H1 (cell line): ENCODE measurements at regions not wholly inside any gene's neighbourhood (a gene's known extent, or its start where the extent isn't known, plus 50 kb on each side); places are given as distances from the start of the nearest gene placed in this dataset.
"Not testable (repeated sequence)": the region's sequence is repeated elsewhere in the genome, so short reads cannot be mapped to it uniquely, and the experiment has no call there.

Source experiments
- CTCF ChIA-PET: fragments of 300-600 bp; sonication (Branson Sonifier 250); formaldehyde crosslinking; loops from one replicate; lab custom pipeline; 2021; ENCODE audit not compliant: partially characterized antibody; lab: Charles Lee
- POLR2A ChIA-PET: fragments of 300-600 bp; sonication (Branson Sonifier 250); formaldehyde crosslinking; loops from one replicate; lab custom pipeline; 2021; ENCODE audit warnings: inconsistent platforms; ENCODE audit not compliant: partially characterized antibody; lab: Charles Lee
- DNase-seq, 2 experiments: peaks; one replicate each; pipeline versions ENCODE4 v3.0.0 to v3.0.0-alpha.2; 2010 to 2022; ENCODE audit warnings: low spot score in 2 of 2, low read depth in 1 of 2, mixed read lengths in 1 of 2
- FAIRE-seq: peaks from 2 replicates; lab custom pipeline; 2011; peaks lifted over from hg19 to GRCh38; lab: Jason Lieb, UNC
- H2AFZ ChIP-seq: 2 replicates; pipeline ENCODE4 v1.8.1; 2012; ENCODE audit warnings: low read length, inconsistent platforms
- H2AK5ac ChIP-seq: 2 replicates; pipeline ENCODE4 v1.6.1; 2013; ENCODE audit warnings: low read depth, low read length
- H2BK120ac ChIP-seq: replicated peaks from 2 replicates; pipeline ENCODE3; 2013; ENCODE audit warnings: low read depth, low read length, inconsistent platforms
- H2BK12ac ChIP-seq: 2 replicates; pipeline ENCODE4 v1.6.1; 2013; ENCODE audit warnings: low read depth, low read length
- H2BK15ac ChIP-seq: 2 replicates; pipeline ENCODE4 v1.6.1; 2013; ENCODE audit warnings: low read length
- H2BK20ac ChIP-seq: 2 replicates; pipeline ENCODE4 v1.6.1; 2013; ENCODE audit warnings: low read length
- H2BK5ac ChIP-seq: 2 replicates; pipeline ENCODE4 v1.6.1; 2013; ENCODE audit warnings: low read depth, low read length
- H3K14ac ChIP-seq: 2 replicates; pipeline ENCODE4 v1.6.1; 2013; ENCODE audit warnings: inconsistent platforms; ENCODE audit not compliant: insufficient read length
- H3K18ac ChIP-seq: 2 replicates; pipeline ENCODE4 v1.6.1; 2013; ENCODE audit warnings: low read length; ENCODE audit errors: extremely low read depth
- H3K23ac ChIP-seq: 2 replicates; pipeline ENCODE4 v1.6.1; 2013; ENCODE audit warnings: inconsistent platforms; ENCODE audit not compliant: insufficient read length
- H3K23me2 ChIP-seq: 2 replicates; pipeline ENCODE4 v1.6.1; 2013; ENCODE audit warnings: low read depth, low read length
- H3K27ac ChIP-seq: 2 replicates; pipeline ENCODE4 v1.6.1; 2011; ENCODE audit warnings: low read depth, low read length, inconsistent platforms
- H3K27me3 ChIP-seq, 4 experiments: replicated peaks in 1 of 4; 1 replicate in 1 of 4; 2 replicates in 3 of 4; pipeline versions ENCODE4 v1.6.1 to v1.8.1; 2011 to 2013; ENCODE audit warnings: low read length in 3 of 4, mild to moderate bottlenecking in 3 of 4, inconsistent platforms in 2 of 4, mixed read lengths in 2 of 4, moderate library complexity in 1 of 4; ENCODE audit not compliant: control insufficient read depth in 3 of 4, insufficient read depth in 3 of 4; ENCODE audit errors: extremely low read depth in 1 of 4
- H3K36me3 ChIP-seq, 4 experiments: 2 replicates each; pipeline versions ENCODE4 v1.6.1 to v1.8.1; 2011 to 2013; ENCODE audit warnings: mild to moderate bottlenecking in 4 of 4, low read length in 3 of 4, moderate library complexity in 2 of 4, control low read depth in 1 of 4, inconsistent platforms in 1 of 4; ENCODE audit not compliant: insufficient read depth in 4 of 4, control insufficient read depth in 2 of 4
- H3K4ac ChIP-seq: replicated peaks from 2 replicates; pipeline ENCODE3; 2013; ENCODE audit warnings: low read length, low read depth, mixed read lengths, inconsistent platforms; ENCODE audit not compliant: insufficient read length
- H3K4me1 ChIP-seq, 4 experiments: replicated peaks in 1 of 4; 1 replicate in 1 of 4; 2 replicates in 3 of 4; pipeline versions ENCODE4 v1.6.1 to v1.8.1; 2011 to 2013; ENCODE audit warnings: low read length in 3 of 4, inconsistent platforms in 2 of 4, mixed read lengths in 1 of 4; ENCODE audit not compliant: insufficient read depth in 4 of 4, control insufficient read depth in 3 of 4
- H3K4me2 ChIP-seq, 2 experiments: 2 replicates each; pipeline versions ENCODE4 v1.6.1 to v1.8.1; 2011 to 2013; ENCODE audit warnings: low read depth in 2 of 2, low read length in 2 of 2, control low read depth in 1 of 2, inconsistent platforms in 1 of 2, mild to moderate bottlenecking in 1 of 2; ENCODE audit not compliant: insufficient read depth in 1 of 2
- H3K4me3 ChIP-seq, 4 experiments: fragments of 200-600, 300-600 bp in 1 of 4; sonication (generic), shearing (Covaris generic), sonication (Bioruptor Twin) in 1 of 4; 2 replicates each; pipeline versions ENCODE4 v1.5.1 to v1.8.1; 2011 to 2016; ENCODE audit warnings: low read length in 4 of 4, low read depth in 3 of 4, control low read depth in 2 of 4, inconsistent platforms in 2 of 4, mild to moderate bottlenecking in 2 of 4, mixed read lengths in 1 of 4, moderate library complexity in 1 of 4; ENCODE audit not compliant: insufficient read depth in 2 of 4; ENCODE audit errors: extremely low read depth in 1 of 4
- H3K56ac ChIP-seq: replicated peaks from 2 replicates; pipeline ENCODE3; 2013; ENCODE audit warnings: low read depth, mild to moderate bottlenecking, mixed read lengths, low read length, inconsistent platforms; ENCODE audit not compliant: insufficient read length
- H3K79me1 ChIP-seq: 2 replicates; pipeline ENCODE4 v1.6.1; 2013; ENCODE audit warnings: low read depth, low read length, control low read depth
- H3K79me2 ChIP-seq, 2 experiments: 2 replicates each; pipeline versions ENCODE4 v1.6.1 to v1.8.1; 2012 to 2013; ENCODE audit warnings: low read length in 2 of 2, mild to moderate bottlenecking in 2 of 2, inconsistent platforms in 1 of 2; ENCODE audit not compliant: insufficient read depth in 2 of 2, control insufficient read depth in 1 of 2
- H3K9ac ChIP-seq, 4 experiments: replicated peaks in 1 of 4; 1 replicate in 1 of 4; 2 replicates in 3 of 4; pipeline versions ENCODE4 v1.6.1 to v1.8.1; 2011 to 2013; ENCODE audit warnings: low read depth in 3 of 4, low read length in 3 of 4, control low read depth in 2 of 4, mild to moderate bottlenecking in 2 of 4, moderate library complexity in 2 of 4, inconsistent platforms in 1 of 4; ENCODE audit errors: extremely low read depth in 1 of 4
- H3K9me3 ChIP-seq, 2 experiments: 2 replicates each; pipeline versions ENCODE4 v1.6.1 to v1.8.1; 2012 to 2013; ENCODE audit warnings: mild to moderate bottlenecking in 2 of 2, moderate library complexity in 2 of 2, control low read depth in 1 of 2, inconsistent platforms in 1 of 2, low read depth in 1 of 2, low read length in 1 of 2, mixed read lengths in 1 of 2; ENCODE audit not compliant: insufficient read depth in 2 of 2
- H4K20me1 ChIP-seq, 2 experiments: replicated peaks in 1 of 2; 2 replicates each; pipeline versions ENCODE3 to v1.8.1; 2011 to 2013; ENCODE audit warnings: inconsistent platforms in 2 of 2, low read length in 2 of 2, mild to moderate bottlenecking in 1 of 2; ENCODE audit not compliant: insufficient read depth in 2 of 2, control insufficient read depth in 1 of 2
- H4K5ac ChIP-seq: 2 replicates; pipeline ENCODE4 v1.6.1; 2013; ENCODE audit warnings: low read length, low read depth, mixed read lengths, inconsistent platforms; ENCODE audit not compliant: insufficient read length
- H4K8ac ChIP-seq: 2 replicates; pipeline ENCODE4 v1.8.0; 2013; ENCODE audit warnings: mild to moderate bottlenecking, moderate library complexity, low read length, inconsistent platforms; ENCODE audit not compliant: insufficient read depth; ENCODE audit errors: extremely low read depth
- H4K91ac ChIP-seq: replicated peaks from 2 replicates; pipeline ENCODE3; 2013; ENCODE audit warnings: low read length, mixed read lengths, inconsistent platforms; ENCODE audit not compliant: insufficient read length
- WGBS, 2 experiments: shearing (Covaris generic) in 1 of 2; methylation state at CpG; one replicate each; pipeline versions ENCODE4 v1.1.6 to v1.1.7; 2013 to 2015; ENCODE audit warnings: low lambda C conversion rate in 2 of 2, mixed read lengths in 2 of 2, inconsistent platforms in 1 of 2, low coverage in 1 of 2, missing lambda C conversion rate in 1 of 2; ENCODE audit not compliant: insufficient replicate concordance in 2 of 2, insufficient coverage in 1 of 2, insufficient read length in 1 of 2; ENCODE audit errors: extremely low coverage in 1 of 2, missing lambda C conversion rate in 1 of 2; 5-methylcytosine and 5-hydroxymethylcytosine counted together

- H3K56ac ChIP-seq, H3K36me3 ChIP-seq, H3K4me1 ChIP-seq, H3K14ac ChIP-seq, H2BK15ac ChIP-seq, H3K4me3 ChIP-seq, H3K4ac ChIP-seq, DNase-seq, H2BK20ac ChIP-seq, H3K27ac ChIP-seq, H3K79me2 ChIP-seq, H3K9ac ChIP-seq, CTCF ChIA-PET, H4K91ac ChIP-seq, H2AK5ac ChIP-seq, H2BK12ac ChIP-seq, H3K79me1 ChIP-seq, H4K5ac ChIP-seq, H4K20me1 ChIP-seq, H3K4me2 ChIP-seq, H2BK120ac ChIP-seq, H2AFZ ChIP-seq, H3K23me2 ChIP-seq, FAIRE-seq, H4K8ac ChIP-seq, H3K9me3 ChIP-seq, POLR2A ChIA-PET, H3K27me3 ChIP-seq, H3K18ac ChIP-seq, H3K23ac ChIP-seq, H2BK5ac ChIP-seq: not testable (repeated sequence)
- 79% methylated on average over 4 of the region's 4 CpGs; no CpG with 5 or more reads in 1 of the 2 experiments for WGBS, 2 experiments
These were observed 95.9 kb upstream of the MIR17HG start for GRCh38 chr13:91251573-91251972.
